GM19438 (cell line): ENCODE measurements at regions not wholly inside any gene's neighbourhood (a gene's known extent, or its start where the extent isn't known, plus 50 kb on each side); places are given as distances from the start of the nearest gene placed in this dataset.
"Not testable (repeated sequence)": the region's sequence is repeated elsewhere in the genome, so short reads cannot be mapped to it uniquely, and the experiment has no call there.

ENCODE experiments used
- ATAC-seq: cut with Tn5 transposase; IDR thresholded peaks from one replicate; pipeline ENCODE4 v1.9.1; 2021; ENCODE audit warnings: low read depth; ENCODE audit not compliant: unreplicated experiment

DNA sequence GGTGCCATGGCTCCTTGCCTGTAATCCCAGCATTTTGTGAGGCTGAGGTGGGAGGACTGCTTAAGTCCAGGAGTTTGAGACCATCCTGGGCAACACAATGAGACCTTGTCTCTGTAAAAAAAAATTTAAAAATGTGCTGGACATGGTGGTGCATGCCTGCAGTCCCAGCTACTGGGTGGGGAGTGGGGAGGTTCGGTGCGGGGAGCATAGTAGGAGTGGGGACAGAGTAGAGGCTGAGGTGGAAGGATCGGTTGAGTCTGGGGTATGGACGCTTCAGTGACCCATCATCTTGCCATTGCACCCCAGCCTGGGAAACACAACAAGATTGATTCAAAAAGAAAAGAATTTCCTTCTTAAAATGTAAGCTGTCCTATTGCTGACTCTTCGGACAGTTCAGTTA lies 1490.0 kb upstream of the GBE1 start:
- ATAC-seq: no peak

DNA sequence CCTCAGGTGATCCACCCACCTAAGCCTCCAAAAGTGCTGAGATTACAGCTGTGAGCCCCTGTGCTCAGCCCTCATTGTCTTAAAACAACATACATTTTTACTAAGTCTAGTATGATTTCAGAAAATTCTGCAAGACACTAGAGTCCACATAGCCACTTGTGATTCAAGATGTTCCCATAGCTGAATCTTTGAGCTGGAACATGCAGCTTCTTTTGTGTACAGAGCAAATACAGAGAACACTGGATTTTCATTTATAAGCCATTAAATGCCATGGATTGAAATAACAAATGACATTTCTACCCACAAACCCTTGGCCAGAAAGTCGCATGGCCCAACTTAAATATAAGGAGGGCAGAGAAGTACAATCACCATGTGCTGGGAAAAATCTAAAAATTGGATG lies 1489.2 kb upstream of the GBE1 start:
- no peak for ATAC-seq

DNA sequence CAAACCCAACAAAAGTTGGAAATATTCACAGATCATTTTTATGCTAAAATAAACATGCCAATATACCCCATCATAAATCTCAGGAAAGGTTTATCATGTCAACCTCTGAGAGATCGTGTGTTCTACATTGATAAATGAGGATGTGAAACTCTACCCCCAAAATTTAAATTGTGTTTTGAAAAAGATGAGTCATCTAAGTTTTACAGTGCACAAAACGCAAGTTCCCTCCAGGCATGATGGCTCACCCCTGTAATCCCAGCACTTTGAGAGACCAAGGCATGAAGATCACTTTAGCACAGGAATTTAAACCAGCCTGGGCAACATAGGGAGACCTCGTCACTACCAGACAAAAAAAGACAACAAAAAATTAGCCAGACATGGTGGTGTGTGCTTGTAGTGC lies 1487.0 kb upstream of the GBE1 start:
- ATAC-seq: no peak

DNA sequence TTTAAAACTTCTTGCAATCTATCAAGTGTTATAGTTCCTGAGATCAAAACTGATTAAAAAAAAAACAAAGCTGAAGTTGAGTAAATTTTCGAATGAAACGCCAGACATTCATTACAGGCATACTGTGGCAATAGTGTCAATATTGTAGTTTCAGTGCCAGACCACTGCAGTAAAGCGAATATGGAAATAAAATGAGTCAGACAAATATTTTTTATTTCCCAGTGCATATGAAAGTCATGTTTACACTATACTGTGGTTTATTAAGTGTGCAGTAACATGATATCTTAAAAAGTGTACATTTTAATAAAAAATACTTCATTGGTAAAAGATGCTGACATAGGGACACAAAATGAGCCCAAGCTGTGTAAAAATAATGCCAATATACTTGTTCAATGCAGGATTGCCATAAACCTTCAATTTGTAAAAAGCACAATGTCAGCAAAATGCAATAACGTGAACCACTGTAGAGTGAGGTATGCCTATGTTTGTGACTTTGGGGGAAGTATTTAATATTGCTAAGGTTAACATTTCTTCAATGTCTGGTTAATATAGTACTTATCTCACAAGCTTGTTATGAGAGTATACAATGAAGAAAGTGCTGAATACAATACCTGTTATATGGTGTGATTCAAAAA lies 1473.9 kb upstream of the GBE1 start:
- ATAC-seq: no peak

DNA sequence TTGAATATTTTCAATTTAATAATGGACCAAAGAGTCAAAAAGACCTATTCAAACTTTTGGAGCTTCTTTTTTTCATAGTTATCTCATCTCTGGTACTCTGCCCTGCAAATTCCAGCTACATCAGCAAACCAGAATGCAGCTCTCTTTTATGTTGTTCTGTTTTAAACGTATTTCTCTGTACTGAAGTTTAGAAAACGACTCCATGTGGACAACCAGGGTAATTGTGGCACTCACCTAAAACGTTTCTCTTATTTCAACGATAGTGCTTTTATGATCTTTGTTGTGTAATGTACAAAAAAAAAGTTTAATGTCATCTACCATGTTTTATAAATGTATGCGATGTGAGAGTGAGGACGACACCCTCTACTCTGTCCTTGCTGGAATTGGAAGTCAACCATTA lies 1472.3 kb upstream of the GBE1 start:
- no peak for ATAC-seq

DNA sequence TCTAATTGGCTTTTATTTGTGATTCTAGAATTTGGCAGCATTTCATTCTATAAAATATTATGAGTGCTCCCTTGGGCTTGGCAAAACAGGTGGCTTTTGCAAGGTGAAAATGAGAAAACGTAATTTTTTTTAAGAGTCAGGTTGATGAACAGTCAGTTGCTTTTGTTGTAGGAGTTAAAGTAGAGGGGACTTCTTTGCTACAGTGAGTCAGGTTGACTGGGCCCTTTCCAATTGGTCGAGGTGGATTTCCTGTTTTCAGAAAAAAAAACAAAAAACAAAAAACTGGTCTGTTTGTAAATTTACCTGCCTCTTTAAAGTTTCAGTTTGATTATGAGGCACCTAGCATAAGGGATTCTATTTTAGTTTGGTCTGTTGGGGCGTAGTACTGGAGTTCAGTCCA lies 1469.4 kb upstream of the GBE1 start:
- no peak for ATAC-seq

DNA sequence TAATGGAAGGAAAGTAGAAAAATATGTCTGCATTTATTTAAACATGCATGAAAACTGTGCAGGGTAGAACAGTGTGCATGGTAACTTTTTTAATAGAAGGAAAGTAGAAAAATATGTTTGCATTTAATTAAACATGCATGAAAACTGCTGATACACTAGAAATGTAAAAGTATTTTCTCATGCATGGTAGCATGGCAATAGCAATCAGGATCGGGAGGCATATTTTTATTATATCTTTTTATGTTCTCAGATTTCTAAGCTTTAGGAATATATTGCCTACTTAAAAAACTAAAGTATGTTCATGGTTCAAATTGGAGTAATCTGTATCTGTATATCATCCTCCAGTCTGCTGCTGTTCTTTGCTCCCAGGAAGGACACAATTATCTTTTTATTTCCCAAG lies 1468.9 kb upstream of the GBE1 start:
- no peak for ATAC-seq

DNA sequence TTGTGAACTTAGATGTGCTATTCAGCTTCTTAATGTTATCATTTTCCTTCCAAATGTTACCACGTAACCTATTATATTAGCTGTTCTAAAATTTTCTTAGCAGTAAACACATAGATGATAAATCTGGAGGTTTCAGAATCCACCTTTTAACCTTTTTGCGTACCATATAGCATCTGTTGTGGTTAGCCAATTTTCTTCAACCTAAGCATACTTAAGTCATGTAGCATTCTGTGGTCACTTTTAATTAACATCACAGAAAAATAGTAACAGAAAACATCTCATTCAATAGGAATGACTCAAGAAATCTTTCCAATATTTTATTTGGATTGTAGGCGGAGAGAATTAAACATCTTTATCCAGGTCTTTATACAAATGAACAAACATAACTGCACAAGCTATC lies 1465.3 kb upstream of the GBE1 start:
- no peak for ATAC-seq

DNA sequence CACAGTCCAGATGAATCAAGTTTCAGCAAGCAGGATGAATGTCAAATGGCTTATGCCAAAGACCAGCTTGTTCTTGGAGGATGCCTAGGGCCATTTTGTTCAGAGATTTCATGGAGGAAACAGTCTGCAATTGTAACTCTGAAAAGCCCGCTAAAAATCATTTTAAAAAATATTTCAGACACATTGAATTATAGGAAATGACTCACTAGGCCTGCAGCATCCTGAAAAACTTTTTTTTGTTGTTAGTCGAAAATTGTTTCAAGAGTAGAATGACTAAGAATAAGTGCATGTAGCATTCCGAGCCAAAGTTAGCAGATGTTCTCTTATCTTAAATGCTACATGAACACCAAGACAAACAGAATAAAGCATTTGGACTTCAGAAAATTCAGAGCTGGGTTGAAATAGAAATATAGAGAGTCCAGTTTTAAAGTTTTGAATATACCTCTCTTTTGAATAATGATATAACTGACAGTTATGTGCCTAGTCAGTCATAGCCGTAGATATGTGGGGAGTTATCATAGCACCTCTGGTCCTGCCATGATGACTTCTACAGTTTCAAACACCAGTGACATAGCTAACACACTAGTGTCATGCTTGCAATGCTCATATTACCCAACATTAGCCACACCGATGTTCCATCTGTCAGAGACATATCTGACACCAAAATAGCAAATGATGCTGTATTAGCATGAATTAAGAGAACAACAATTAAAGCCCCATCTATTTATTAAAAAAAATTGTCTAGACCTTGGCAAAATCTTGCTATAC lies 1462.8 kb upstream of the GBE1 start:
- no peak for ATAC-seq

DNA sequence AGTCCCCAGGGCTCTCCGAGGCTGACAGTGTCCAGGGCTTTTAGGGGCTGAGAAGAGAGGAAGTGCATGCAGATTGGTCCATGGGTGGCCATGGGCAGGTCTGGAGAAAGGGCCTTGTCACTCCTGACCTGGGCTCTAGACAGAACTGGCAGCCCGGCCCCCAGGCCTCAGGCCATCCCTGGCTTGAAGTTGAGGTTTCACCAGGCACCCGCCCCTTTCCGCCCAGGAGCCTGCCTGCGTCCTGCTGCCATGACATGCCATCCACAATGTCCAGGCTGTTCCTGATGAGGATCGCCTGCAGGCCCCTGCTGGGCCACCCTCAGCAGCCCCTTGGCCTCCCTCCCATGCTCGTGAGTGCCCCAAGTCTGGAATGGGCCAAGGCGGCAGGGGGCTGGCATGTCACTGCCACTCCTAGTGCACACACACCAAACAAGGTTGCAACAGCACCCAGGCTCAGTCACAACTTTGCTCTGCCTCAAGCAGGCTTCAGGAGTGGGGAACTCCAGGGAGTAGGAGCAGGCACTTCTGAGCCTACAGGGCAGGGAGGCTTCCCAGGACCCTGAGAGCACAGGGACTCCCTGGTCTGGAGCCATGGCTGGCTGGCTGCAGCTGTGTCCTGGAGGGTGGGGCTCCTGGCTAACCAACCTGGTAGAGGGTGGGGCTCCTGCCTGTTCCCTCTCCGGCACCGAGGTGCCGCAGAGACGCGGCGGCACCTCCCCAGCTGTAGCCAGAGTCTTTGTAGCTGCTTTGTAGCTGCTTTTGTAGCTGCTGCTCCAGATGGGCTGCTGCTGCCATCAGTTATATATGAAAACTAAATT lies 1457.1 kb upstream of the GBE1 start:
- no peak for ATAC-seq

DNA sequence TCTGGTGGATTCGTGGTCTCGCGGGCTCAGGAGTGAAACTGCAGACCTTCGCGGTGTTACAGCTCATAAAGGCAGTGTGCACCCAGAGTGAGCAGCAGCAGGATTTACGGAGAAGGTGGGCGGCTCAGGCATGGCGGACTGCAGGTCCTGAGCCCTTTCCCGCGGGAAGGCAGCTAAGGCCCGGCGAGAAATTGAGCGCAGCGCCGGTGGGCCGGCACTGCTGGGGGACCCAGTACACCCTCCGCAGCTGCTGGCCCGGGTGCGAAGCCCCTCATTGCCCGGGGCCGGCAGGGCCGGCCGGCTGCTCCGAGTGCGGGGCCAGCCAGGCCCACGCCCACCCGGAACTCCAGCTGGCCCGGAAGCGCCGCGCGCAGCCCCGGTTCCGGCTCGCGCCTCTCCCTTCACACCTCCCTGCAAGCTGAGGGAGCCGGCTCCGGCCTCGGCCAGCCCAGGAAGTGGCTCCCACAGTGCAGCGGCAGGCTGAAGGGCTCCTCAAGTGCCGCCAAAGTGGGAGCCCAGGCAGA lies 1456.2 kb upstream of the GBE1 start:
- ATAC-seq: not testable (repeated sequence)

DNA sequence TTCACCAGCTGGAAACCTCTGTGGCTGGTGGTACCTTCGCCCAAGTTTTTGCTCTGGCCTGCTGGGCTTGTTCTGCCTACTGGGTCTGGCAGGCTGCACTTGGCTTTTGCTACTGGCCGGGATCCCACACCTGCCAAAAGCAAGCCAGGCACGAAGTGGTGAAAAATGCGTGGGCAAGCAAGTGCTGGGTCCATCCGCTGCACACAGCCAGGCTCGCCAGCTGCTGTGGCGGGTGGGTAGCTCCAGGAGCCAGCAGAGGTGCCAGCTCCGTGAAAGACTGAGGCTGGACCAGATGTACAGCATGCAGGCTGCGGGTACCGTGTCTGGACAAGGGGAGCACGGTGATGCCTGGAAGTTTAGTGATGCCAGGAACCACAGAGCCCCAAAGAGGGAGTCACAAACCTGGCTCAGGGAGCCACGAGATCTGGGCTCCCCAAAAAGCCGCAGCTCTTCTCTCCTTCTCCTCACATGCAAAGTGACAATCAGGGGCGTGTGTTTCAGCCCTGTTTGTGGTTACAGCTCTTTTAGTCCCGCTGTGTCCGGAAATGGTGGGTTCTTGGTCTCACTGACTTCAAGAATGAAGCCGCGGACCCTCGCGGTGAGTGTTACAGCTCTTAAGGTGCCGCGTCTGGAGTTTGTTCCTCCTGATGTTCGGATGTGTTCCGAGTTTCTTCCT lies 1455.6 kb upstream of the GBE1 start:
- ATAC-seq: no peak

DNA sequence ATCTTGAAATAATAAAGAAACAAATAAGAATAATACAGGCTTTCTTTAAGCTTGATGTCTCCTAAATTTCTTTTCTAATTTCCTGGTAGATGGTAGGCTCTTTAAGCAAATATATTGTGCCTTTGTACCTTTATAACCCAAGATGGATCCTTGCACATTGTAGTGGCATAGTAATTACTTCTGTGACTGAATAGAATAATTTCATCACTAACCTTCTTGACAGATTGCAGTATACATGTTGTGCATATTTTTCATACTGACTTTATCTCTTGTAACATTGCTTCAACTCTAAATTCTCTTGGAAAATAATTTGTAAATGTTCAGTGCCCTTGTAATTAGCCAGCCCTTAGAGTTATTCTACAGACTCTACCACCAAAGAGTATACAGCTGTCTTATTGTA lies 1433.8 kb upstream of the GBE1 start:
- no peak for ATAC-seq

DNA sequence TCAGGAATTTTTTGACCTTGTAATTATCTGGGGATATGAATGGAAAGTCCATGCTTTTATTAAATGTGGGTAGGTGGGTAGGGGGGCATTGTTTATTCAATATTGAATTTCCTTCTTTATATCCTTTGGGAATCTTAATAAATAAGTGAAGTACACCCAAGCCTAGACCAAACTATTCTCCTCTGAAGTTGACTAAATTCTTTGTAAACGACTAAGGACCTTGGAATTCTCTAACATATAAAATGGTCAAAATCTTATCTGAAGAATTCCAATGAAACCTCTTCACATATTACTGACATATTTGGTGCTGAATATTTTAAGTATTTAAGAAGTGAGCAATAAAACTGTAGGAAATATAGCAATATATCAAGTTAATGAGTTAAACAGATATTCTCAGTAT lies 1432.1 kb upstream of the GBE1 start:
- ATAC-seq: no peak

DNA sequence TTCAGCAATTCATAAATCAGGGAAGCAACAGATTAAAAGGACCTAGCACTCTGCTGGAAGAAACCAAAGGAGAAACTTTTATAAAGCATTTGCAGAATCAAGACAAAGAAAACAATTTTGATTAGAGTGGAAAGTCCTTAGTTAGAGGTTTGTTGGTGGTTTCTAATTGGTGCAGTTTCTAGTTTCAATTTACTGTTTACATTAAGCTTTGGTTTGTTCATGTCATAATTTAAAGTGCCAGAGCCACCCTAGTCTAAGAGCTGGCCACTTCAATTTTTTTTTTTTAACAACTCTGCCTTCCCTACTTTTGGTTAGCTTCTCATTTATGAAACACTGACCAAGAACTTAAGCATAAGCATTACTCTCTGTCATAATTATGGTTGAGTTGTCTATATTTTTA lies 1428.2 kb upstream of the GBE1 start:
- no peak for ATAC-seq

DNA sequence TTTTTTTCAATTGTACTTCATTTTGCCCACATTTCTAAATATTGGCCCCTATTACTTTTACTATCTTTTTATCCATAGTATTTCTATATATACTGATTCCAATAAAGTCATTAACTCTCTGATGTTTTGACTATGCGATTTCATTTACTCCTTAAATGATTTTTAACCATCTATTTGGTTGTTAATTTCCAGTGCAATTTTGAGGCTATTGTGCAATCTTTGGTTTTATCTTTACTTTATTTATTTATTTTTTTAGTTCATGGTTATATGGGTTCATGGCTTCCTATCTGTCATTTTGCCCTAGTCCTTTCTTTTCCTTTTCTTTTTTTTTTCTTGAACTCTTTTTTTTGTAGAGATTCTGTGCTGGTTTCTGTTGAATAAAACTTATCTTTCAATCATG lies 1408.0 kb upstream of the GBE1 start:
- ATAC-seq: no peak

DNA sequence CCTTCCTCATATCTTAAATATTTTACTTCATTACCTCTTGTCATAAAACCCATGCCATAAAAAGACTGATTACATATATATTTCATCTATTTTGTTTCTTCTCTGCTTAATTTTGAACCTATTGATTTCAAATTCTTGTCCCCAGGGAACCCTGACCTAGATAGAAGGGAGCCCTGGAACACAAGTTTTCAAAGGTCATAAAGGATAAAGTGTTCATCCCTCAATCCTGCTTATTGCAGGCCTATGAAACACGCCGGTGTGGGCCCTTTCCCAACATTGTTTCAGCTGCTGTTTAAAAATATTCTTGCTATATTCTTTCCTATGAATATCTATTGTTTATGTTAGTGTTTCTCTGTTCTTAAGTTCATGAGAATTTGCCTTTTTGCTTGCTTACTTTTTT lies 1389.5 kb upstream of the GBE1 start:
- ATAC-seq: no peak

DNA sequence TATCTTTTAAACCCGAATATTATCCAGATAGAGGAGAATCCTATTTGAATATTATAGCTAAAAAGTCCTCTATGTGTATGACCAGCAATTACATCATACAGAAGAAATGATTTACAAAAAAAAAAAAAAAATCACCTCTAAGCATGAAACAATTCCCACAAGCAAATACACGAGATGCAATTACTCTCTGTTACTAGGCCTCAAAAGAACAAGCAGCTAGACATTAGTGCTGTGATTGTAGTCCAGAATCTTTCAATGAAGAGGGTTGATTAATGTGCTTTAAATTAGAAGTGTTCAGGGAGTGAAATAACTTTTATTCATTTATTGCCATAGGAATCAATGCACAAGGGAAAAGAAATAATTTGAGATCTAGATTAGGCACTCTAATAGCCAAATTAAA lies 1379.5 kb upstream of the GBE1 start:
- no peak for ATAC-seq

DNA sequence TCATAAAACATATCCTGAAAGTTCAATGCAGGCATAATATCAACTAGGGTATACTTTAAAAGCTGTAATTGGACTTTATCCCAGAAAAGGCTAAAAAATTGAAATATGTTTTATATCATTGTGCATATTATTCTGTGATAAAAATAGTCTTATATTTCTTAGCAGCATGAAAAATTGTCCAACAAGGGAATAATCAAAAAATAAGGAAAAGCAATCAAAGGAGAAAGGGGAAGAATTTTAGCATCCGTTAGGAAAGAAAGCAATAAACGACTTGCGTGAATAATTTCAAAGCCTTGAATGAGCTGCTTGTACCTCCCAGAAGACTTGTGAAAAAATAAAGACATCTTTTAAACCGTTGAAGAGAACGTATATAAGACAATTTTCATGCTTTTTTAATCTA lies 1369.8 kb upstream of the GBE1 start:
- ATAC-seq: no peak

DNA sequence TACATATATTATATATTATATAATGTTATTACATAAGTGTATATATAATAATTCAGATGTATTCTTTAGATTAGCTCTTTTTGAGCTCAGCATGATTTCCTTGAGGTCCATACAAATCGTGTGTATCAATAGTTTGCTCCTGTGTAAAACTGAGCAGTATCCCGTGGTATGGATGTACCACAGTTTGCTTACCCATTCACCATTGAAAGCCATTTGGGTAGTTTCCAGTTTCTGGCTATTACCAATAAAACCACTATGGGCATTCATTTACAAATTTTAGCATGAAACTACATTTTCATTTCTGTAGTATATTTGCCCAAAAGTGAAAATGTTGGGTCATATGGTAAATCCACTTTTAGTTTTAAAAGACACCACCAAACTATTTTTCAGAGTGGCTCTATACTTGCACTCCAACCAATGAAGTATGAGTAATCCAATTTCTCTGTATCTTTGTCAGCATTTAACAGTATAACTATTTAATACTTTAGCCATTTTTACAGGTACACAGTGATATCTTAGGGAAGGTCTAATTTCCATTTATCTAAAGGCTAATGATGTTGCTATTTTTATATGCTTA lies 1361.4 kb upstream of the GBE1 start:
- no peak for ATAC-seq

DNA sequence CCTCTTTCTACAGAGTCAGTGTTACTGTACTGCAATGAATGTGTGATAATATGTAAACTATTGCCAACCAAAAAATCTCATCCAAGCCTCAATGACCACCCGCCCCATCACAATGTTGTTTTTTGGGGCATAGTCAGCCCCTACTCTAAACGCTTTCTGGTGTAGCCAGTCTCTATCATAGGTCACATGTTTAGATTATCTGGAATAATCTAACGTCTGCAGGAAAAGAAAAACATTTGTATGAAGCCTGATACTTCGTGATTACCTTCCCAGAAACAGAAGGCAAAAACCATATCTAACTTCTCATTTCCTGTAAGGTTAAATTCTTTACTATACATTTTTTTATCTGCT lies 1331.8 kb upstream of the GBE1 start:
- no peak for ATAC-seq
